BE2C (cell line): ENCODE measurements at regions not wholly inside any gene's neighbourhood (a gene's known extent, or its start where the extent isn't known, plus 50 kb on each side); places are given as distances from the start of the nearest gene placed in this dataset.

Source experiments
- DNase-seq: peaks from one replicate; pipeline ENCODE4 v3.0.0-alpha.2; 2020
- H3K27me3 ChIP-seq: fragments of 250-450 bp; sonication (Bioruptor Pico); 2 replicates; pipeline ENCODE4 v1.5.1; 2020; ENCODE audit warnings: mild to moderate bottlenecking
- H3K36me3 ChIP-seq: fragments of 250-450 bp; sonication (Bioruptor Pico); 2 replicates; pipeline ENCODE4 v1.5.1; 2020; ENCODE audit warnings: mild to moderate bottlenecking
- H3K4me1 ChIP-seq: fragments of 250-450 bp; sonication (Bioruptor Pico); 2 replicates; pipeline ENCODE4 v1.5.1; 2020
- H3K4me3 ChIP-seq: 2 replicates; pipeline ENCODE4 v1.5.1; 2011; ENCODE audit warnings: low read depth, low read length
- H3K9me3 ChIP-seq: fragments of 250-450 bp; sonication (Bioruptor Pico); 2 replicates; pipeline ENCODE4 v1.5.1; 2020
- TF ChIP-seq, protein P1 (sequence below): IDR thresholded peaks from 2 replicates; pipeline ENCODE4 v1.5.1; 2012; ENCODE audit warnings: mild to moderate bottlenecking, low read depth, low read length

DNA sequence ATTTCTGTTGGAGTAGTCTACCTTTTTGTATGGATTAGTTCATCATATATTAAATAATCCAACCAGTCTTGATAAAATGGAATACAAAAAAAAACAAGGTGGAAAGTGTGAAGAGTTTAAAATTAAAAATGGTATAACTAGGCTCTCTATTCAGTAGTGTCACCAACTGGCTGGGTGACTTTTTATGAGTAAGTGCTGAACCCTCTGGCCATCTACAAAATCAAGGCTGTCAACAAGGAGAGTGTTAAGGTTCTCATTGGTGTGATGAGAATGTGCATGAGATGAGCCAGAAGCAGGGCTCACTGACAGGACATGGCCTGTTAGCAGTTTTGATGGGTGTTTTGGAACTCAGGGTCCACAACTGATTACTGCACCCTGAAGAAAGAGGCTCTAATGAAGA lies 343.2 kb downstream of the AASDHPPT start:
- H3K4me3 ChIP-seq: no peak overlapping the region
- DNase-seq: no peak
- H3K9me3 ChIP-seq: no peaks in the 10 kb centered on the region
- H3K36me3 ChIP-seq: no peaks in the 10 kb centered on the region
- no peaks in the 10 kb centered on the region; the same call in 1 of the 2 replicates for H3K27me3 ChIP-seq
- TF ChIP-seq, protein P1, sequence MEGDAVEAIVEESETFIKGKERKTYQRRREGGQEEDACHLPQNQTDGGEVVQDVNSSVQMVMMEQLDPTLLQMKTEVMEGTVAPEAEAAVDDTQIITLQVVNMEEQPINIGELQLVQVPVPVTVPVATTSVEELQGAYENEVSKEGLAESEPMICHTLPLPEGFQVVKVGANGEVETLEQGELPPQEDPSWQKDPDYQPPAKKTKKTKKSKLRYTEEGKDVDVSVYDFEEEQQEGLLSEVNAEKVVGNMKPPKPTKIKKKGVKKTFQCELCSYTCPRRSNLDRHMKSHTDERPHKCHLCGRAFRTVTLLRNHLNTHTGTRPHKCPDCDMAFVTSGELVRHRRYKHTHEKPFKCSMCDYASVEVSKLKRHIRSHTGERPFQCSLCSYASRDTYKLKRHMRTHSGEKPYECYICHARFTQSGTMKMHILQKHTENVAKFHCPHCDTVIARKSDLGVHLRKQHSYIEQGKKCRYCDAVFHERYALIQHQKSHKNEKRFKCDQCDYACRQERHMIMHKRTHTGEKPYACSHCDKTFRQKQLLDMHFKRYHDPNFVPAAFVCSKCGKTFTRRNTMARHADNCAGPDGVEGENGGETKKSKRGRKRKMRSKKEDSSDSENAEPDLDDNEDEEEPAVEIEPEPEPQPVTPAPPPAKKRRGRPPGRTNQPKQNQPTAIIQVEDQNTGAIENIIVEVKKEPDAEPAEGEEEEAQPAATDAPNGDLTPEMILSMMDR: no peak
- H3K4me1 ChIP-seq: no peaks in the 10 kb centered on the region

DNA sequence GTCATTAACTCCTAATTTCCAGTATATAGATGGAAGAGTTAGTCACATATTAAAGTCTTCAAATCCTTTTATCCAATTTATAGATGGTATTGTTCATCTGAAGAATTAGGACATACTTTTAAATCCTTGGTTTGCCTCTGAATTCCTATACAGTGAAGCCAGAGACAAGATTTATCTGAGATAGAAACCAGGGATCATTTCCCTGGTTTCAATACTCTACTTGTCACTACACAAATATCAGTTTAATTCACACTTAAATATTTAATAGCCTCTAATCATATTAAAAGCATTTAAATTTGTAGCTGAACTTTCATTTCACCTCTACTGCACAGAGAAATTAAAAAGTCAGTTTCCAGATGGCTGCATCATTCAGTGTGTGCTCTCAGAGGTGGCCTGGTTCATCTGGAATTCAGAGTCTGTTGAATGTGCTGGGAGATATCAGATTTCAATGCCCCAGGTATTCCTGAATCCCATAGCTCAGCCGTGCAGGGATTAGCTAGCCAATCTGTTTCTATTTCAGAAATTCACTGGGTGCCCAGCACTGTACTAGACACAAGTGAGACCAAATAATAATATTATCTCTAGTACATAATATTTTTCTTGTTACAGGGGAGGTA lies 344.3 kb downstream of the AASDHPPT start:
- Histone ChIP-seq H3K27me3 (no peaks in the 10 kb centered on the region; the same call in 1 of the 2 replicates), H3K4me3 (no peak overlapping the region), H3K4me1 (no peaks in the 10 kb centered on the region), H3K9me3 (no peaks in the 10 kb centered on the region), H3K36me3 (no peaks in the 10 kb centered on the region)
- no peak for DNase-seq
- TF ChIP-seq, protein P1: no peak

DNA sequence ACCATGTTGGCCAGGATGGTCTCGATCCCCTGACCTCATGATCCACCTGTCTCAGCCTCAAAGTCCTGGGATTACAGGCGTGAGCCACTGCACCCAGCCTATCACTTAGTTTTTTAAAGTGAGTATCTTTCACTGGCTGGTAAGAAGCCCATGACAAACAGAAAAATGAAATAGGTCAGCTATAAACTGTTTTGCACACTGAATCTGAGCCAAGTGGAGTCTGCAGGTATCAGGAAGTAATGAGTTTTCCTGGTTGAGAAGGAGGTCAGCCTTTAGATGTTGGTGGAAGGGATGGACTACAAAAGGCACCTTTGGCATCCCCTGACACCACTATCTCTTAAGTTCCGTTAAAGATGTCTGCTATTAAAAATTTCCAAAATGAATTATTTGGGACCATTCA lies 345.1 kb downstream of the AASDHPPT start:
- H3K36me3 ChIP-seq: no peaks in the 10 kb centered on the region
- H3K27me3 ChIP-seq: no peaks in the 10 kb centered on the region; the same call in 1 of the 2 replicates
- H3K4me3 ChIP-seq: no peak overlapping the region
- no peaks in the 10 kb centered on the region for H3K4me1 ChIP-seq
- TF ChIP-seq, protein P1: no peak
- H3K9me3 ChIP-seq: no peaks in the 10 kb centered on the region
- DNase-seq: no peak

DNA sequence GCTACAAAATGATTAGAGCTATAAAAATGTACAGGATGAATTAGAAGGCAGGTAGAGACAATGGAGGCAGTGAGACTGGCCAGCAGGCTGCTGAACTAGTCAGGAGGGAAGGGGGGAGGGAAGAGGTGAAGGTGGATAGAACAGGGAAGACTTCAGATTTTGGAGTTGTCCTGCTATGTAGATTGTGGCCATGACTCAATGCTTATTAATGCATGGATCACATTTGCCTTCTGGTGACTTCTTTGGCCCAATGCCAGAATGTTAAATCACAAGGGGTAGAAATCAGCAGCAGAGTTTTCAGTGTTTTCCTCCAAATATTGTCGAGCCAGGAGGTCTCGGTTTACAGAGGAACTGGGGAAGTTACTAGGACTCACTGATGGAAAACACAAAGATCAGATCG lies 346.6 kb downstream of the AASDHPPT start:
- Histone ChIP-seq H3K4me1 (no peaks in the 10 kb centered on the region), H3K36me3 (no peaks in the 10 kb centered on the region), H3K27me3 (no peaks in the 10 kb centered on the region), H3K9me3 (no peaks in the 10 kb centered on the region), H3K4me3 (no peak overlapping the region)
- TF ChIP-seq, protein P1: no peak
- no peak for DNase-seq

DNA sequence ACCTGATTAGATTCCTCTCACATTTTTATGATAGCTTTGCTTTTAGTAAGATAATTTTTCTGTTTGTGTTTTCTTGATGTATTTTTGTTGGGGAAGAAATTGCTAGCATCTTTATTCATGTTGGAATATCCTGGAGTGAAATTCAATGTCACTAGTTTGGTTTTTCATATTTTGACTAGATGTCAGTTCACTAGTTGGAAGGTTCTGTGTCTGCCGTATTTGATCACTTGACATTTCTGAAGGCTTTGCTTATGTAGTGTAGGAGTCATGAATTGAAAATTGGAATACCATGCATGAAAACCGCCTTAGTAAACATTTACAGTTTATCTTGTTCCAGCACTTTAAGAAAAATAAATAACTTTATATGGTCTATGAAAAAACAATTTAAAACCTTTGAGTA lies 348.4 kb downstream of the AASDHPPT start:
- DNase-seq: no peak
- no peaks in the 10 kb centered on the region for H3K4me1 ChIP-seq
- H3K27me3 ChIP-seq: no peaks in the 10 kb centered on the region
- no peaks in the 10 kb centered on the region for H3K9me3 ChIP-seq
- H3K4me3 ChIP-seq: no peak overlapping the region
- H3K36me3 ChIP-seq: no peaks in the 10 kb centered on the region
- TF ChIP-seq, protein P1: no peak

DNA sequence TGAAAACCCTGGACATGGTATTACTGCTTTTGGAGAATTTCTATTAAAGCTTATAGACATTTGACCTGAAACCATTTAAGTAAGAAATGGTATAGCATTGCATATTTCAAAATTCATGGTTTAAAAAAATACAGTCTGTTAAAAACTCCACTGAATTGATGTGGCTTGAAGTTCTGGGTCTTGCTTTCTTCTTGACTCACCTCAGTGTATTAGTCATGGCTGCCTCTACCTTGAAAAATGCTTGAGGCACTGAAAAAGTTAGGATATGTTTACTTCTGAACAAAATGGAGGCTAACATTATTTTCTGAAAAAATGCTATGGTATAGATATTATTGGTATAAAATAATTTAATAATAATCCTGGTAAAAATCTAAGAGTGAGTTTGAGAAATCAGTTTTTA lies 349.2 kb downstream of the AASDHPPT start:
- DNase-seq: no peak
- Histone ChIP-seq H3K36me3 (no peaks in the 10 kb centered on the region), H3K9me3 (no peaks in the 10 kb centered on the region), H3K27me3 (no peaks in the 10 kb centered on the region), H3K4me1 (no peaks in the 10 kb centered on the region), H3K4me3 (no peak overlapping the region)
- TF ChIP-seq, protein P1: no peak
